HFFc6 (cell line): ENCODE measurements at regions not wholly inside any gene's neighbourhood (a gene's known extent, or its start where the extent isn't known, plus 50 kb on each side); places are given as distances from the start of the nearest gene placed in this dataset.
A peak's percentile ranks its signal among the peaks of the same experiment; 100 is the strongest.

Experiments
- DNase-seq: peaks from one replicate; pipeline ENCODE4 v3.0.0-alpha.2; 2018
- H3K27ac Mint-ChIP-seq: 2 replicates; pipeline ENCODE4 v1.8.0; 2020; ENCODE audit warnings: mild to moderate bottlenecking, mixed read lengths
- H3K27me3 Mint-ChIP-seq: 2 replicates; pipeline ENCODE4 v1.8.0; 2021; ENCODE audit warnings: mild to moderate bottlenecking, moderate library complexity, mixed read lengths; ENCODE audit not compliant: insufficient read depth
- H3K36me3 Mint-ChIP-seq: 2 replicates; pipeline ENCODE4 v1.8.0; 2021; ENCODE audit warnings: low read depth, mixed read lengths
- H3K4me1 Mint-ChIP-seq: 2 replicates; pipeline ENCODE4 v1.8.0; 2020; ENCODE audit warnings: low read depth, mixed read lengths
- H3K4me3 Mint-ChIP-seq: 2 replicates; pipeline ENCODE4 v1.8.0; 2020; ENCODE audit warnings: mild to moderate bottlenecking, moderate library complexity, mixed read lengths
- H3K9me3 Mint-ChIP-seq: 2 replicates; pipeline ENCODE4 v1.8.0; 2020; ENCODE audit warnings: mild to moderate bottlenecking, mixed read lengths
- TF ChIP-seq, protein P1 (sequence below): fragments of 200-600 bp; sonication (generic); IDR thresholded peaks from 2 replicates; pipeline ENCODE4 v1.5.0; 2021; ENCODE audit warnings: antibody characterized with exemption, mild to moderate bottlenecking

DNA sequence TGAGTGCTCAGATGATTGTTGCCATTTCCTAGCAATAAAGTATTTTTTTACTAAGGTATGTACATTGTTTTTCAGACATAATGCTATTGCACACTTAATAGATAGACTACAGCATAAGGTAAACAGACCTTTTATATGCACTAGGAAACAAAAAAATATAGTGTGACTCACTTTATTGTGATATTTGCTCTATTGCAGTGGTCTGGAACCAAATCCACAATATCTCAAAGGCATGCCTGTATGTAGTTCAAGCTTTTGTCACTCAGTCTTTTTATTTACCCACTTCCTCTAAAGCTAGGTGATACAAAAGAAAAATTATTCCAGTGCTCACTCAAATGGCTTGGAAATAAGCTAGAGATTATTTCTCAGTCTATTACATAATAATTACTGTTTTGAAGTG, 209.9 kb upstream of the VEPH1 start:
- Mint-ChIP-seq H3K4me3 (no peak overlapping the region), H3K27ac (no peak overlapping the region), H3K9me3 (peaks cover 4% of the 10 kb centered on the region; the same call in 1 of the 2 replicates), H3K4me1 (no peaks in the 10 kb centered on the region), H3K27me3 (0 out of 2 replicates have a peak, but pooled peaks cover 5% of the 10 kb centered on the region), H3K36me3 (no peaks in the 10 kb centered on the region)
- no peak for DNase-seq
- TF ChIP-seq, protein P1, sequence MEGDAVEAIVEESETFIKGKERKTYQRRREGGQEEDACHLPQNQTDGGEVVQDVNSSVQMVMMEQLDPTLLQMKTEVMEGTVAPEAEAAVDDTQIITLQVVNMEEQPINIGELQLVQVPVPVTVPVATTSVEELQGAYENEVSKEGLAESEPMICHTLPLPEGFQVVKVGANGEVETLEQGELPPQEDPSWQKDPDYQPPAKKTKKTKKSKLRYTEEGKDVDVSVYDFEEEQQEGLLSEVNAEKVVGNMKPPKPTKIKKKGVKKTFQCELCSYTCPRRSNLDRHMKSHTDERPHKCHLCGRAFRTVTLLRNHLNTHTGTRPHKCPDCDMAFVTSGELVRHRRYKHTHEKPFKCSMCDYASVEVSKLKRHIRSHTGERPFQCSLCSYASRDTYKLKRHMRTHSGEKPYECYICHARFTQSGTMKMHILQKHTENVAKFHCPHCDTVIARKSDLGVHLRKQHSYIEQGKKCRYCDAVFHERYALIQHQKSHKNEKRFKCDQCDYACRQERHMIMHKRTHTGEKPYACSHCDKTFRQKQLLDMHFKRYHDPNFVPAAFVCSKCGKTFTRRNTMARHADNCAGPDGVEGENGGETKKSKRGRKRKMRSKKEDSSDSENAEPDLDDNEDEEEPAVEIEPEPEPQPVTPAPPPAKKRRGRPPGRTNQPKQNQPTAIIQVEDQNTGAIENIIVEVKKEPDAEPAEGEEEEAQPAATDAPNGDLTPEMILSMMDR, result no peak

DNA sequence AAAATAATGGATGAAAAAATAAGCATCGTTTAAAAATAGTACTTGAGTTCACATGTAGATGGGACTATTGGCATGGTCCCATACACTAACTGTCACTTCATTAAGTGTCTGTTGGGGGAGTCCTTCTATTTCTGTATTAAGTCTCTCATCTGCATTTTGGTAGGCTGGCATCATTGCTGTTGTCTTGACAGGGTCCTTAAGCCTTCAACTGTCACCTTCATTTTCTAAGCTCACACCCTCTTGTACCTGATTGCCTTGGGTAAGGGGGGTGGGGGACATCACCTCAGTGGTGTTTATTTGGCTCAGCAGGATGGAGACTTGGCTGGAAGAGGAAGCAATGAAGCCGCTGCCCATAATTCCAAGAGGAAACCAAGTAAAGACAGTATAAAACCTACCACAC, 202.0 kb upstream of the VEPH1 start:
- no peak overlapping the region for H3K27ac Mint-ChIP-seq
- H3K4me1 Mint-ChIP-seq, result peaks cover 9% of the 10 kb centered on the region; the same call in 1 of the 2 replicates
- H3K4me3 Mint-ChIP-seq, result no peak overlapping the region
- H3K36me3 Mint-ChIP-seq, result no peaks in the 10 kb centered on the region
- no peak for DNase-seq
- TF ChIP-seq, protein P1, result no peak
- H3K9me3 Mint-ChIP-seq, result no peaks in the 10 kb centered on the region
- no peaks in the 10 kb centered on the region for H3K27me3 Mint-ChIP-seq

DNA sequence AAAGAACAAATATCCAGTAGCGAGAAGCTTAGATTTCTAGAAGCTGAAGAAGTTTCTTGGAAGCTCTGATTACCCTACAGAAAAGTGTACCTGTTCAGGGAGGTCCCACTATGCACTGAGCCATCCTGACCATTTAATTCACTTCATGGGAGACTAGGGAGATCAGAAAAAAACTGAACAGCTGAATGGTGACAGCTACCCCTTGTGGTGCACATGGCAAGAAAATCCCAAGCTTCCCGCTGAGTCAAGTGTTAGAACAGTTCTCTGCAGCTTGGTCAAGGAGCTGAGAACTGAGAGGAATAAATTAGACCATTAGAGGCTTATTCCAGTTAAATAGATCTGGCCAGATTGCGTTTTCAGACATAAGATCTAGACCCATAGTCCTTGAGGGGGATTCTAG, 197.2 kb upstream of the VEPH1 start:
- DNase-seq, result no peak
- TF ChIP-seq, protein P1, result peak; percentile 18; the same call in 1 of the 2 replicates
- H3K27me3 Mint-ChIP-seq, result peaks cover 3% of the 10 kb centered on the region

DNA sequence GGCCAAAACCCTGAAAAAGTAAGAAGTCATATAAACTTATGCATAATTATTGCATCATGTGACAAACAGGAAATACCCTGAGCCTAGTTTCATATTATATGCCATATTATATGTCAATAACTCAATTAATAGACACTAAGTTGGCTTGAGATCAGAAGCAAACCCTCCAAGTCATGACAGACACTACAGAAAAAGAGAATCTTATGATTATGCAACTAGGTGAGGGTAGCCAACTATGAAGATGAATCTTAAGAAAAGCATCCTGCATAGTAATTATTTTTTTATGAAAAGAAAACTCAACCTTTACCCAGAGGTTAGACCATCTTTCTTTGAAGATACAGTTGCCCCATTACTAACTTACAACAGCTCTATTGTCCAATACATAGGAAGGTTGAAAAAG, 192.4 kb upstream of the VEPH1 start:
- peaks cover 3% of the 10 kb centered on the region for H3K27me3 Mint-ChIP-seq
- H3K4me3 Mint-ChIP-seq, result no peak overlapping the region
- H3K36me3 Mint-ChIP-seq, result no peaks in the 10 kb centered on the region
- H3K27ac Mint-ChIP-seq, result no peak overlapping the region
- H3K9me3 Mint-ChIP-seq, result no peaks in the 10 kb centered on the region
- TF ChIP-seq, protein P1, result no peak
- DNase-seq, result no peak
- no peaks in the 10 kb centered on the region for H3K4me1 Mint-ChIP-seq

More for the DNA sequence above, 197.2 kb upstream of the VEPH1 start:
- Mint-ChIP-seq H3K4me3 (no peak overlapping the region), H3K27ac (no peak overlapping the region), H3K9me3 (no peaks in the 10 kb centered on the region), H3K4me1 (peaks cover 9% of the 10 kb centered on the region; the same call in 1 of the 2 replicates), H3K36me3 (no peaks in the 10 kb centered on the region)

DNA sequence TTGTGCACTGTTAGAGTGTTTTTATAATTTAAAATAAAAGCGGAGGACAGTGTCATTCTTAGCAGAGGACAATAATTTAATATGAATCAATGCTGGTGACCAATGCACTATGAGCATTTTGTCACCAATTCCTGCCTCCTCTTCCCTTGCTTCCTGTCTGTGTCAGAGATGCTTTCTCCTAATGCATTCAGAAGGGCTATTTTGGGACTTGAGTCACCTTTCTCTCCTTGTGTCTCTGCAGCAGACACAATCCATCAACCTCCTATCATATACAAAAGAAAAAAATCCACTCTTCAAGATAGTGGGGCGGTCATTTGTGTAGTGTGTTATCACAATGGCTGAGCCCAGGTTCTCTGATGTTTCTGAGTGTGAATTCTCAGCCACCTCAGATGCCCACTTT, 191.9 kb upstream of the VEPH1 start:
- peaks cover 3% of the 10 kb centered on the region for H3K27me3 Mint-ChIP-seq
- H3K9me3 Mint-ChIP-seq, result no peaks in the 10 kb centered on the region
- no peak for DNase-seq
- no peaks in the 10 kb centered on the region for H3K36me3 Mint-ChIP-seq
- no peak overlapping the region for H3K4me3 Mint-ChIP-seq
- TF ChIP-seq, protein P1, result no peak
- no peak overlapping the region for H3K27ac Mint-ChIP-seq
- no peaks in the 10 kb centered on the region for H3K4me1 Mint-ChIP-seq

DNA sequence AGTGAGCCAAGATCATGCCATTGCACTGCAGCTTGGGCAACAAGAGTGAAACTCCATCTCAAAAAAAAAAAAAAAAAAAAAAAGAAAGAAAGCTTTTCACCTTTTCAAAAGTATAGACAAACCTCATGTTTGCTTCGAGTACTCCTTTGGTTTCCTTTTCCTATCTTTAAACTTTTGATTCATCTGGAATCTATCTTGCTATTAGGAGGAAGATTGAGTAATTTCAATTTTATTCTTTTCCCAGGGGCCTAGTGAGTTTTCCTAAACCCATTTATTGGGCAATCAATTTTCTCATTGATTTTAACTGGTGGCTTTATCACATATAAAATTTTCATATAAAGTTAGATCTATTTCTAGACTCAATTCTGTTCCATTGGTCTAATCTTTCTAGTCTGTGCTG, 190.5 kb upstream of the VEPH1 start:
- Mint-ChIP-seq H3K4me1 (no peaks in the 10 kb centered on the region), H3K4me3 (no peak overlapping the region), H3K27me3 (peaks cover 3% of the 10 kb centered on the region), H3K9me3 (no peaks in the 10 kb centered on the region), H3K27ac (no peak overlapping the region), H3K36me3 (no peaks in the 10 kb centered on the region)
- TF ChIP-seq, protein P1, result no peak
- DNase-seq, result no peak
